Activated naive CD4-positive, alpha-beta T cell treated with anti-CD3 and anti-CD28 coated beads, Interleukin-2, amount 50 U/mL, for 72 hours (primary cell): ENCODE measurements at regions not wholly inside any gene's neighbourhood (a gene's known extent, or its start where the extent isn't known, plus 50 kb on each side); places are given as distances from the start of the nearest gene placed in this dataset.
"Not testable (repeated sequence)": the region's sequence is repeated elsewhere in the genome, so short reads cannot be mapped to it uniquely, and the experiment has no call there.

Experiments used
- ATAC-seq, 2 donors: fragments of 150-1000 bp; cut with Tn5 transposase; 2 replicates each; pipeline ENCODE4 v1.10.0; 2021; ENCODE audit warnings: mild to moderate bottlenecking in 2 of 2, moderate library complexity in 2 of 2
- DNase-seq, 2 donors: peaks; one replicate each; pipeline ENCODE4 v3.0.0; 2021 to 2022; ENCODE audit warnings: low spot score in 2 of 2
- H3K27ac Mint-ChIP-seq, 2 donors: one replicate each; pipeline ENCODE4 v1.8.0; 2022; ENCODE audit warnings: mild to moderate bottlenecking in 2 of 2, mixed read lengths in 2 of 2
- H3K36me3 Mint-ChIP-seq, 2 donors: one replicate each; pipeline ENCODE4 v1.8.0; 2022; ENCODE audit warnings: mixed read lengths in 2 of 2
- H3K9me3 Mint-ChIP-seq, 2 donors: one replicate each; pipeline ENCODE4 v1.8.0; 2022; ENCODE audit warnings: mixed read lengths in 2 of 2

DNA sequence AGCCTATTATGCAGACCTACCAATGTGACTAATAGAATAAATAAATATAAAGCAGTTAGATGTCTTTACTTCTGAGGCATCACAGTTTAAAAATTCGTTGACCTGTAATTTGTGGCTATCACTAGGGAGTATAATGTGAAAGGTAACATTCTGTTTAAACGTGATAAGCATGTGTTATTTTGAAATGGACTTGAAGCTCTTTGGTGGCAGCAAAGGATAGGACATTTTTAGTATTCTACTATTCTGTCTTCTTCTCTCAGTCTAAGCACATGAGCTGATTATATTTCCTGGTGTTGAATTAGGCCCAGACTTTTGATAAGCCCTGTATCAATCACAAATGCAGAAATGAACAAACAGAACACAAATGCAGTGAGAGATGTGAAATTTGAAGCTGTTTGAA is 974.0 kb upstream of the CDH10 start:
- ATAC-seq (no peak), DNase-seq (no peak)
- peaks cover 4 to 10% of the 10 kb centered on the region in 2 donors for H3K9me3 Mint-ChIP-seq
- H3K36me3 Mint-ChIP-seq: peaks cover 0 to 5% of the 10 kb centered on the region in 2 donors
- H3K27ac Mint-ChIP-seq: no peak overlapping the region

DNA sequence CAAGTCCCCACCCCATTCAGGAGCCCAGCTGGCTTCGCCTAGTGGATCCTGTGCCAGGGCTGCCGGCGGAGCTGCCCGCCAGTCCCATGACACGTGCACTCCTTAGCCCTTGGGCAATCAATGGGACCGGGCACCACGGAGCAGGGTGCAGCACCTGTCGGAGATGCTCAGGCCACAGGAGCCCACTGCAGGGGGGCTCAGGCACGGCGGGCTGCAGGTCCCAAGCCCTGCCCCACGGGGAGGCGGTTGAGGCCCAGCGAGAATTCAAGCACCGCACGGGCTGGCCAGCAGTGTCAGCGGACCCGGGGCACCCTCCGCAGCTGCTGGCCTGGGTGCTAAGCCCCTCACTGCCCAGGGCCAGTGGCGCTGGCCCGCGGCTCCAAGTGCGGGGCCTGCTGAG is 969.7 kb upstream of the CDH10 start:
- DNase-seq (no peak), ATAC-seq (no peak)
- H3K27ac Mint-ChIP-seq: no peak overlapping the region
- peaks cover 0 to 5% of the 10 kb centered on the region in 2 donors for H3K36me3 Mint-ChIP-seq
- peaks cover 9 to 10% of the 10 kb centered on the region in 2 donors for H3K9me3 Mint-ChIP-seq

DNA sequence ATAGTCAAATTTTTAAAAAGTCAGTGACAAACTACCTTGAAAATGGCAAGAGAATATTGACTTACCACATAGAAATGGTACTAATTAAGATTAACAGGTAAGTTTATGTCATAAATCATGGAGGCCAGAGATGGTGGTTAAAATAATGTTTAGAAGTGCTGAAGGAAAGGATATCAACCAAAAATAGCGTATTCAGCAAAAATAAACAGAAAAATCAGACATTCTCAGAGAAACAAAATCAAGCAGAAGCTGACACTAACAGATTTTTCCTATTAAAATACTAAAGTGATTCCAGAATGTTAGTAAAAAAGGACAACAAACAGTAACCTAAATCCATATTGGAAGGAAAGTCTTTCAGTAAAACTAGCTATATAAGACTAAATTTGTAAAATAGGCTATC is 959.9 kb upstream of the CDH10 start:
- DNase-seq: no peak
- Mint-ChIP-seq H3K36me3 (peaks cover 0 to 9% of the 10 kb centered on the region in 2 donors), H3K9me3 (peaks cover 22 to 29% of the 10 kb centered on the region in 2 donors), H3K27ac (no peak overlapping the region)
- no peak for ATAC-seq

DNA sequence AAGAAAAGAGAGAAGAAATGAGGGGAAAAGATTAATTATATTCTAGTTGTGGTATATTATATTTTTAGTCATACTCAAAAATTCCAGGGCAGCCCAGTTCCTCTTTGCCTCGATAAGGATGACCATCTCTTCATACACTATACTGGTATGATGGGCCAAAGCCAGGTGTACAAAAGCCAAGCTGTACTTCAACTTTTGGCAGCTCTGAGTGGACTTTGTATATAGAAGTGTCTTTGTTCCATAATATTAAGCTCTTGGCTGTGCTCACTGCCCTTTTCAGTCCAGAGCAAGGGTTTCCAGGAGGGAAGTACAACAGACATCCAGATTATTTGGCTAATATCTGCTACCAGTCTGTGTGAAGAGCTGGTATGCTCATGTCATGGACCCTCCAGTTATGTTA is 934.3 kb upstream of the CDH10 start:
- Mint-ChIP-seq H3K9me3 (peaks cover 21% of the 10 kb centered on the region in 2 donors), H3K36me3 (no peaks in the 10 kb centered on the region), H3K27ac (no peak overlapping the region)
- no peak for DNase-seq
- no peak for ATAC-seq

DNA sequence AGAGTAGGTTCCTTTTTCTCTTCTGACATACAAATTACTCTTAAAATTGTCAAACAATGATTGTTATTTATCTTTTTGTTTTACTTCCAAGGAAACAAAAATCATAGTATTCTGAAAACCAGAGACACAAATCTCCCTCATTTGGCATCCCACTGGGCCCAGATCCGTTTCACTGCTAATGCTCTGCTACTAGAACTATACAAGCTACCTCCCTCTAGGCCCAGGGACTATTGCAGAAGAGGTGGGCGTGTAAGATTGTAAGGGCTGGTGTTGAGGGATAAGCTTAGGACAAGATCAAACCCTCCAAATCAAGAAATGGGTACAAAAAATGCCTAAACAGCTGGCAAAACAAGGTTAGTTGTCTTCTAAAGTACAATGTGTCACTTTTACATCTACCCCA is 928.9 kb upstream of the CDH10 start:
- Mint-ChIP-seq H3K9me3 (peaks cover 17 to 19% of the 10 kb centered on the region in 2 donors), H3K36me3 (peaks cover 0 to 3% of the 10 kb centered on the region in 2 donors), H3K27ac (no peak overlapping the region)
- ATAC-seq: no peak
- no peak for DNase-seq

DNA sequence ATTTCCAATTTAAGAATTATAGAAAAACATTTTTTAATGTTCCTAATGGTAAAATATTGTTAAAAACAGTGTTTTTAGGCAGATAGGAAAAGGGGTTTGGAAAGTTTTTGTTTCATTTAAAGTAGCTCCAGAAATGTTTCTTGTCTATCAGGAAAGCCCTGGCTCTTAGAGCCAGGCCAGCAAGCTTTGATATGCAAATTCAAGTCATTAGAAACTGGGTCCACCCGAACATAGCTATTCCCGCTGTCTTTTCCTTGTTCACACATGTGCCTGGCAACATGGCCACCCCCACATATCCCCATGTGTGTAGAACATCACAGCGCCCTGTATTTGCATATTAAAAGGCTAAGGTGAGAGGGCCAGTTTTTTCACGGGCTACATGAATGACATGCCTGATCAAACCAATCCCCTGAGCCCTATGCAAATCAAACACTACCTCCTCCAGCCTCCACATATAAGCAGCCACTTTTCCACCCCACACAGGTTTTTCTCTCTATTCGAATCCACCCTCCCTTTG is 925.3 kb upstream of the CDH10 start:
- Mint-ChIP-seq H3K36me3 (peaks cover 0 to 9% of the 10 kb centered on the region in 2 donors), H3K9me3 (peaks cover 9 to 16% of the 10 kb centered on the region in 2 donors), H3K27ac (no peak overlapping the region)
- ATAC-seq (no peak), DNase-seq (no peak)

DNA sequence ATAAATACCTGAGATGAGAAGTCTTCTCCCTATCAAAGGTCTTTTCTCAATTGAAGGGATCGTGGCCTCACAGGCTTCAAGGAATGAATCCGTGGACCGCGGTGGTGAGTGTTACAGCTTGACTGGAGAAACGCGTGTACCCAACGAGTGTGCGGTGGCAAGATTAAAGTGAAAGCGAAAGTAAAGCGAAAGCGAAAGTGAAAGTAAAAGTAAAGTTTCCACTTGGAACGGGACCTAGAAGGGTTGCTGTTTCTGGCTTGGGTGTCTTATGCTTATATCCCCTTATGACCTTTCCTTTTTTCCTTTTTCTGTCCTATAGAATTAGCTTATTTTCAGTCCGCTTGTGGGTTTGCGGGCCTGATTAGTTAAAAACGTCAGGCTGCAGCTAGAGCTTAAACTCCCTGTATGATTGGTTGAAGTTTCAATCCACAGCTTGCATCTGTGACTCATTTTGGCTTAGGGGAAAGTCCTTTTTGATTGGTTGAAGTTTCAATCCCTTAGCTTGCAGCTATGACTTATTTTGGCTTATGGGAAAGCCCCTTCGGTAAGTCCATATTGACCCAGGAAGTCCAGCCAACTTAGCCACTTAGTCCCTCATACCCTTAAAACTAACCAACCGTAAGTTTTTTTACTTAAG is 924.3 kb upstream of the CDH10 start:
- Mint-ChIP-seq H3K36me3 (peaks cover 0 to 9% of the 10 kb centered on the region in 2 donors), H3K27ac (peak overlapping the region; percentile 53 to 95), H3K9me3 (peaks cover 9 to 19% of the 10 kb centered on the region in 2 donors)
- ATAC-seq (no peak), DNase-seq (no peak)

DNA sequence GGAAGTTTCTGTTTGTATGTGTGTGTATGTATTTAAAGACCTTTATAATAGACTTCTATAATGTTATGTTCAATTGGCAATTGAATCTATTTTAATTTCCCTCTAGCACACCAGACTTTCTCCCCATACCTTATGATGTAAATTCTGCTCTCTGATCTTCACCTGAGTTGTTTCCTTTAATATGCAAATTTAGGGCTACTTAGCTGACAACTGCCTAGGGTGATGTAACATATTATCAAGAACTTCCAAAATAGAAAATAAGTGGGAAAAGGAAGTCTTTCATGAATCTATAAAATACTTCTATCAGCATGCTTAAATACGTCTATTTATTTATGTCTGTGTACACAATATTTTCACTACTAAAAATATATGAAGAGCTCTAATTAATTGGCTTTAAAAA is 923.5 kb upstream of the CDH10 start:
- H3K36me3 Mint-ChIP-seq: peaks cover 0 to 14% of the 10 kb centered on the region in 2 donors
- DNase-seq: no peak
- ATAC-seq: no peak
- H3K27ac Mint-ChIP-seq: no peak overlapping the region
- H3K9me3 Mint-ChIP-seq: peaks cover 9 to 20% of the 10 kb centered on the region in 2 donors

DNA sequence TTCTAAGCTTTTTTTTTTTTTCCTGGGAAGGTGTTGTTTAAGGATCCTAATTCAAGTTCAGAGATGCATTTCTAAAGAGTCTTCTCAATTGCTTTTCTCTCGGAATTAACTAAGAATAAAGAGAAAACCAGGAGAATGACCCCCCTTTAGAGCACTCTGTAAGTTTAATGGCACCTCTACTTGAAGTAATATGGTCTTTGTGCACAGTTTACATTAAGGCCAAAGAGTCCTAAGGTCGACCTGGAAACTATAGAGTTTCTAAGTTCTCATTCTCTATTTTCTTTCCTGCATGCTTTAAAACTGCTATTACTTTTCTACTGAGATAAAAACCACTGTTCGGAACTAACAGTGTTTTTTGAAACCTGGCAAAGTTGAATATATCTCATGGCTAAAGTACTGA is 923.1 kb upstream of the CDH10 start:
- Mint-ChIP-seq H3K36me3 (peaks cover 0 to 14% of the 10 kb centered on the region in 2 donors), H3K27ac (no peak overlapping the region), H3K9me3 (peaks cover 9 to 23% of the 10 kb centered on the region in 2 donors)
- no peak for ATAC-seq
- DNase-seq: no peak

DNA sequence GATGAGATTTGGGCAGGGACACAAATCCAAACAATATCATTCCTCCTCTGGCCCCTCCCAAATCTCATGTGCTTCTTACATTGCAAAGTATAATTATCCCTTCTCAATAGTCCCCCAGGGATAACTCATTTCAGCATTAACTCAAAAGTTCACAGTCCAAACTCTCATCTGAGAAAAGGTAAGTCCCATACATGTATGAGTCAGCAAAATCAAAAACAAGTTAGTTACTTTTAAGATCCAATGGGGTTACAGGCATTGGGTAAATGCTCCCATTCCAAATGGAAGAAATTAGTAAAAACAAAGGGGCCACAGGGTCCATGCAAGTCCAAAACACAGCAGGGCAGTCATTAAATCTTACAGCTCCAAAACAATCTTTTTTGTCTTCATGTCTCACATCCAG is 917.9 kb upstream of the CDH10 start:
- Mint-ChIP-seq H3K9me3 (peaks cover 8 to 11% of the 10 kb centered on the region in 2 donors), H3K27ac (no peak overlapping the region), H3K36me3 (peaks cover 0 to 4% of the 10 kb centered on the region in 2 donors)
- no peak for ATAC-seq
- no peak for DNase-seq

DNA sequence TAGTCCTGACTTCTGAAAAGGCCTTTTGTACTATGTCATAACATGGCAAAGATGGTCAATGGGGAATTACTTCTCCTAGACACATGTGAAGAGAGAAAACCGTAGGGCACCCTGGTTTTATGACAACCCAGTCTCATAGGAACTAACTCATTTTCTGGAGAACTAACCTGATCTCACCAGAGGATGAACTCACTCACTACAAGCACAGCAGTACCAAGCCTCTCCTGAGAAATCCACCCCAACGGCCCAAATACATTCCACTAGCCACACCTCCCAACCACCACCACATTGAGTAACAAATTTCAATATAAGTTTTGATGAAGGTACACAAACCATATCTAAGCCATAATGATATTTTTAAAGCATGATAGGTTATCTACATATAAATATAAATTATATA is 909.3 kb upstream of the CDH10 start:
- Mint-ChIP-seq H3K36me3 (no peaks in the 10 kb centered on the region), H3K9me3 (peaks cover 10 to 12% of the 10 kb centered on the region in 2 donors), H3K27ac (no peak overlapping the region)
- no peak for ATAC-seq
- no peak for DNase-seq

DNA sequence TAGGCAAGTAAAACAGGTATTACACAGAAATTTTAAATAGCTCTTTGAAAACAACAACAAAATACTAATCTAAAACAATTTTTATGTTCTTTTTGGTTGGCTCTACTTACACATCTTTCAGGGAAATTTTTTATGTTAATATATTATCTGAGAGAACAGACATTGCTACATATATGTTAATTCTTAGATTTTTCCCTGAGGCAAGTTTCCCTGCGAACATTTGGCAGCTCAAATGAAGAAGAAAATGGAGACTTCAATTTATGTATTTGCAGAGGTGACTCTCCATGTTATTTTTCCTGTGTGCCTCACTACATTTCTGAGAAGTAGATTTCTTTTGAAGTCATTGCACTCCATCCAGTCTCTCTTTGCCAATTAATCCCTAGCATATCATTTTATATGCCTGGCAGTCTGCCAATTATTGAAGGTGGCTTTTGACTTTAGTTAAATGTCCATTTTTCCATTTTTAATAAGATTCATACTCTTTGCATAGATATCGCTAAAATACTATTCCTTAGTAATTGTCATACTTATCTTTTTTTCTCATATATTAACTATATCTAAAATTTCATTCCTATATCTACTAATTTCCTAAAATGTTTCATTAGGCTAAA is 908.2 kb upstream of the CDH10 start:
- Mint-ChIP-seq H3K9me3 (peaks cover 10 to 12% of the 10 kb centered on the region in 2 donors), H3K36me3 (no peaks in the 10 kb centered on the region), H3K27ac (no peak overlapping the region)
- DNase-seq (no peak), ATAC-seq (no peak)

DNA sequence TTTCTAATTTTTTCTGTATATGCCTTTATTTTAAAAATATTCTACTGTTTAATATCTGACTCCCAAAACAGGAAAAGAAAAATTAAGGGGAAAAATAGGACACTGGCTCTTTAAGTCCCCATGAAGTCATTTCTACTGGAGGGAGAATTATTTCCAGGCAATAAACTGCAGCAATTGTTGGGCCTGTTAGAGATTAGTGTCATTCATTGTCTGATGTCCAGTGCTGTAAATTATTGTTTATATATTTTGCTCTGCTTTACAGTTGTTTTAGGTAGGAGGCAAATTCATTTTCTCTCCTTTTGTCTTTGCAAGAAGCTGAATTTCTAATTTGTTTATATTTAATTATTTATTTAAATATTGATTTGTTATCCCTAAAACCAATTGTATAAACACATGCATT is 906.0 kb upstream of the CDH10 start:
- Mint-ChIP-seq H3K27ac (no peak overlapping the region), H3K36me3 (no peaks in the 10 kb centered on the region), H3K9me3 (peaks cover 11 to 13% of the 10 kb centered on the region in 2 donors)
- DNase-seq: no peak
- ATAC-seq: no peak

DNA sequence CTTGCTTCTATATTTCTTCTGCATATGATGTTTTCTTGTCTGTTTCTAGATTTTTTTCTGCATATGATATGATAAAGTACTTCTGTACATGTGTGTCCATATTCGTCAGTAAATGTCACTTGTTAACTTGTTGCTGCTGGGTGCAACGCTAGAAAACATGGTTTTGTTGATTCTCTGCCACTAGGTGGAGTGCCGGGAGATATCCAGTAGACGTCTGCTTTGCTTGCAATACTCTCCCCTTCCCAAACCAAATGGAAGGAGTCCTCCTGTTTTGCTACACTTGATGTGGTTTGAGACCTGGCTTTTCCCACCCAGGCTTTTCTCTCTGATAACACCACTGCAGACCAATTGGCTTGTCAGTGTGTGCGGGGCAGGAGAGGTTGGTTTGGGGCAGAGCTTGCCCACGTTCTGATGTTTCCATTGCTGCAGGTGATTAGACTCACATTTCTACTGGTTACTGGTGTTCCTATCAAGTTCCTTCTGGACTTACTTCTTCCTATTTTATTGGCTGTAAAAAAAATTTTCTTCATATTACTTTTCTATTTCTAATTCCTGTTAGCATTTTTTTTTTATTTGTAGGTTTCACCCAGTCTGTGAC is 900.0 kb upstream of the CDH10 start:
- Mint-ChIP-seq H3K27ac (no peak overlapping the region), H3K36me3 (no peaks in the 10 kb centered on the region), H3K9me3 (peaks cover 5 to 13% of the 10 kb centered on the region in 2 donors)
- no peak for ATAC-seq
- no peak for DNase-seq

DNA sequence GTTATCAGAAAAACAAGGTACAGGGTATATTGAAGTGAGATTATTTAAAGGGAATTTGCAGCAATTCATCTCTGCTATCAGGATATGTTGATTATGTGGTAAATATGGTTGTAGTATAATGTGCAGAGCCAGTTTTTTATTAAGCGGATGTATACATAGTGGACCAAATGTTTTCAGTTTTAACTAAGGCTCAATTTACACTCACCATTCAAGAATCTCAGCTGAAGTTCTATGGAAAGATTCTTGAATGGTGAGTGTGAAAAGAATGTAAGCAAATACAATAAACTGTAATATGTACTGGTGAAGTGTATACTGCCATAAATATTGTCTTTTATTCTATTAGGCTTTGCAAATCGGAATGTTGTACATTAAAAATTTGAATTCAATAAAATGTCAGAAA is 895.9 kb upstream of the CDH10 start:
- H3K9me3 Mint-ChIP-seq: peaks cover 2 to 15% of the 10 kb centered on the region in 2 donors
- DNase-seq: no peak
- ATAC-seq: no peak
- H3K36me3 Mint-ChIP-seq: no peaks in the 10 kb centered on the region
- H3K27ac Mint-ChIP-seq: no peak overlapping the region

DNA sequence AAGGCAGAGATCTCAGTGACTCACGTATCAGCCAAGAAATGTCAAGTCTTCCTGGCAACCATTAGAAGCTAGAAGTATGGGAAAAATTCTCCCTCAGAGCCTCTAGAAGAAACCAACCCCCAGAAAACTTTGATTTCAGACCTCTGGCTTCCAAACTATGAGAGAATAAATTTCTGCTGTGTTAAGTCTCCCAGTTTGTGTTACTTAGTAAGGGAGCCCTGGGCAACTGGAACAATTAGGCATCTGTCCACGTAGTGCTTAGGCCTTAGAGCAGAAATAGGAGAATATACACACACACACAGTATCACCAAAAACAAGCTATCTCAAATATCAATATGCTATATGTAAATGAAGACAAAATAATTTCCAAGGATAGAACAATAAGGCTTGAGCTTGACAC is 894.8 kb upstream of the CDH10 start:
- Mint-ChIP-seq H3K27ac (no peak overlapping the region), H3K9me3 (peaks cover 0 to 7% of the 10 kb centered on the region in 2 donors), H3K36me3 (no peaks in the 10 kb centered on the region)
- ATAC-seq: no peak
- no peak for DNase-seq

DNA sequence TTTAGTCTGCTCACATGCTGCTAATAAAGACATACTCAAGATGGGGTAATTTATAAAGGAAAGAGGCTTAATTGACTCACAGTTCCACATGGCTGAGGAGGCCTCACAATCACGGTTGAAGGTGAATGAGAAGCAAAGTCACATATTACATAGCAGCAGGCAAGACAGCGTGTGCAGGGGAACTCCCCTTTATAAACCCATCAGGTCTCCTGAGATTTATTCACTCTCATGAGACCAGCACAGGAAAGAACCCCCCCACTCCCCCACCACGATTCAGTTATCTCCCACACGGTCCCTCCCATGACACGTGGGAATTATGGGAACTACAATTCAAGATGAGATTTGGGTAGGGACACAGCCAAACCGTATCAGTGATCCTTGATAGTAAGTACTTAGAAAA is 891.7 kb upstream of the CDH10 start:
- not testable (repeated sequence) for H3K36me3 Mint-ChIP-seq, DNase-seq, ATAC-seq, H3K27ac Mint-ChIP-seq, H3K9me3 Mint-ChIP-seq

DNA sequence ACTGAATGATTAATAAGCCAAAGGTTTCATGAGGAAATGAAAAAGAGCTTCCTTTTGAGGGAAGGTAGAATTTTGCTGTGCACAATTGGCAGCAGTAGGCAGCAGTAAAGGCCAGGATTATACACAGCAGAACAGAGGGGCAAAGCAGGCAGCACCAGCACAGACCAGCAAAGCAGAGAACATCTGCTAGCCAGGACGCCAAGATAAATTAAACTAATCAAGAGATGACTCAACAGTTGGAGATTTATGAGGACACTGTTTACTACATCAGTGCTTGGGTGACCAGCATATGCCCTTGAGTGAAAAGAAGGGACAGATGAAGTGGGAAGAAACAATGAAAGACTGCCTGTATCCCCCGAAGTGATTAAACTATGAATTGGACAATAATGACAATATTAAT is 871.4 kb upstream of the CDH10 start:
- H3K9me3 Mint-ChIP-seq: peaks cover 21 to 25% of the 10 kb centered on the region in 2 donors
- no peak overlapping the region for H3K27ac Mint-ChIP-seq
- no peaks in the 10 kb centered on the region for H3K36me3 Mint-ChIP-seq
- ATAC-seq (no peak), DNase-seq (no peak)
